ENCODE measurements at regions not wholly inside any gene's neighbourhood (a gene's known extent, or its start where the extent isn't known, plus 50 kb on each side); places are given as distances from the start of the nearest gene placed in this dataset.

- TF ChIP-seq CTCF (conservative IDR thresholded peaks at IDR 0.05; ENCODE audit: low read depth, low read length) = no peak
- TF ChIP-seq EZH2 (IDR thresholded peaks at IDR 0.05; ENCODE audit: borderline replicate concordance, low read depth, low read length, poor library complexity, severe bottlenecking) = no peak
Measured at GRCh38 chr2:180675170-180675569, 305.2 kb upstream of the UBE2E3 start.

Data from A673 (cell line).